ENCODE measurements at regions not wholly inside any gene's neighbourhood (a gene's known extent, or its start where the extent isn't known, plus 50 kb on each side); places are given as distances from the start of the nearest gene placed in this dataset.

DNA sequence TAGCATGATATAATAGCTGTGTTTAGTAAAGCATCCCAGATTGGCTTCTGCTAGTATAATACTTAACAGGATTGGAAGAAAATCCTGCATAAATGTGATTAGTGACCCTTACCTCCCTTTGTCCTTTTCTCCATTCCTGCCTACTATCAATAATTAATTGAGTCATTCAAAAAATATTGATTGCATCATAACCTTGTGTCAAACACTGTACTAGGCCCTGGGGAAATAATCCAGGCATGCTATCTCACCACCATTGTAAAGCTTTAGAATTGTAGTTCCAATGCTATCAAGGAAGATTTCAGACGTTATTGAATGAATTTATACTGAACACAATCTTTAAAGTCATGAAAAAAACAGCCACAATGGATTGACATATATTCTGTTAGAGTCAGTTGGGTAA is 378.6 kb upstream of the DDHD1 start:
- Histone ChIP-seq H2BK15ac (ENCODE audit: low read depth, low read length) (no peak overlapping the region), H3K27ac (ENCODE audit: insufficient read length, low read depth, low read length) (no peak overlapping the region), H2AK5ac (ENCODE audit: insufficient read length, low read length) (no peak overlapping the region), H3K14ac (ENCODE audit: insufficient read depth, low read length) (no peak overlapping the region), H2AFZ (ENCODE audit: low read length) (no peak overlapping the region), H3K23ac (ENCODE audit: insufficient read length, low read depth, low read length) (no peak overlapping the region), H3K79me2 (ENCODE audit: insufficient read depth, low read length) (no peaks in the 10 kb centered on the region), H3T11ph (ENCODE audit: low read length) (no peak overlapping the region), H3K9me3 (ENCODE audit: control insufficient read depth, low read depth, low read length) (no peaks in the 10 kb centered on the region), H3K23me2 (ENCODE audit: insufficient read length, low read depth, low read length, poor library complexity, severe bottlenecking) (no peaks in the 10 kb centered on the region), H3K4me1 (ENCODE audit: insufficient read depth, low read length) (no peaks in the 10 kb centered on the region; the same call in 1 of the 2 replicates), H3K4ac (ENCODE audit: low read depth, low read length) (no peak overlapping the region), H3K4me2 (ENCODE audit: insufficient read depth, insufficient read length, low read length) (no peak overlapping the region), H2BK12ac (ENCODE audit: insufficient read length, low read depth, low read length) (no peak overlapping the region), H3K9ac (ENCODE audit: extremely low read depth, insufficient read length, low read length) (no peak overlapping the region), H3K79me1 (ENCODE audit: insufficient read depth, low read depth, low read length, poor library complexity, severe bottlenecking) (no peaks in the 10 kb centered on the region), H4K8ac (replicated peaks; ENCODE audit: insufficient read length, low read depth, low read length) (no peak overlapping the region), H2BK120ac (ENCODE audit: low read depth, low read length, poor library complexity, severe bottlenecking) (no peak overlapping the region), H4K91ac (ENCODE audit: insufficient read length, low read depth, low read length) (no peak overlapping the region), H2BK5ac (ENCODE audit: insufficient read length, low read length) (no peak overlapping the region), H4K5ac (ENCODE audit: insufficient read length, low read depth, low read length) (no peak overlapping the region), H3K18ac (ENCODE audit: insufficient read length, low read depth, low read length) (no peak overlapping the region), H3K27me3 (ENCODE audit: insufficient read depth, low read length) (no peaks in the 10 kb centered on the region), H3K56ac (ENCODE audit: insufficient read length, low read depth, low read length) (no peak overlapping the region), H2BK20ac (ENCODE audit: low read depth, low read length, poor library complexity, severe bottlenecking) (no peak overlapping the region), H4K20me1 (ENCODE audit: control insufficient read depth, insufficient read depth, insufficient read length) (no peaks in the 10 kb centered on the region)
- Mint-ChIP-seq H3K4me3 (no peak overlapping the region), H3K36me3 (ENCODE audit: insufficient read depth in 1 of 3, low read depth in 3 of 3) (no peaks in the 10 kb centered on the region), H3K27me3 (ENCODE audit: low read depth) (no peaks in the 10 kb centered on the region), H3K4me1 (peaks cover 0 to 2% of the 10 kb centered on the region in 2 experiments; a peak in 1 of 4 replicates), H3K27ac (no peak overlapping the region), H3K9me3 (no peaks in the 10 kb centered on the region)
- WGBS (ENCODE audit: extremely low coverage, insufficient read length, low lambda C conversion rate): no CpG with 5 or more reads among the region's 1 CpG
- TF ChIP-seq, protein P1, sequence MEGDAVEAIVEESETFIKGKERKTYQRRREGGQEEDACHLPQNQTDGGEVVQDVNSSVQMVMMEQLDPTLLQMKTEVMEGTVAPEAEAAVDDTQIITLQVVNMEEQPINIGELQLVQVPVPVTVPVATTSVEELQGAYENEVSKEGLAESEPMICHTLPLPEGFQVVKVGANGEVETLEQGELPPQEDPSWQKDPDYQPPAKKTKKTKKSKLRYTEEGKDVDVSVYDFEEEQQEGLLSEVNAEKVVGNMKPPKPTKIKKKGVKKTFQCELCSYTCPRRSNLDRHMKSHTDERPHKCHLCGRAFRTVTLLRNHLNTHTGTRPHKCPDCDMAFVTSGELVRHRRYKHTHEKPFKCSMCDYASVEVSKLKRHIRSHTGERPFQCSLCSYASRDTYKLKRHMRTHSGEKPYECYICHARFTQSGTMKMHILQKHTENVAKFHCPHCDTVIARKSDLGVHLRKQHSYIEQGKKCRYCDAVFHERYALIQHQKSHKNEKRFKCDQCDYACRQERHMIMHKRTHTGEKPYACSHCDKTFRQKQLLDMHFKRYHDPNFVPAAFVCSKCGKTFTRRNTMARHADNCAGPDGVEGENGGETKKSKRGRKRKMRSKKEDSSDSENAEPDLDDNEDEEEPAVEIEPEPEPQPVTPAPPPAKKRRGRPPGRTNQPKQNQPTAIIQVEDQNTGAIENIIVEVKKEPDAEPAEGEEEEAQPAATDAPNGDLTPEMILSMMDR (conservative IDR thresholded peaks at IDR 0.05): no peak
- no peak for DNase-seq
